Gastrocnemius medialis (tissue), 4 donors: ENCODE measurements at regions not wholly inside any gene's neighbourhood (a gene's known extent, or its start where the extent isn't known, plus 50 kb on each side); places are given as distances from the start of the nearest gene placed in this dataset.

Source experiments
- ATAC-seq, 2 donors: fragments of 150-250 bp; one replicate each; pipeline ENCODE4 v1.9.1; 2016
- DNase-seq, 2 donors: peaks; one replicate each; pipeline ENCODE4 v3.0.0-alpha.2; 2019
- H3K27ac ChIP-seq, 4 donors: fragments of 200-600 bp; sonication (generic); 1 replicate in 1 of 4; 2 replicates in 3 of 4; pipeline ENCODE4 v1.5.1; 2016 to 2018; ENCODE audit warnings: mild to moderate bottlenecking in 2 of 4, moderate library complexity in 1 of 4
- H3K27me3 ChIP-seq, 3 donors: fragments of 200-600 bp; sonication (generic) in 2 of 3; 1 replicate in 1 of 3; 2 replicates in 2 of 3; pipeline versions ENCODE4 v1.5.1 to v1.6.0; 2016 to 2019; ENCODE audit warnings: mild to moderate bottlenecking in 1 of 3, moderate library complexity in 1 of 3
- H3K36me3 ChIP-seq, 2 donors: fragments of 200-600 bp; sonication (generic) in 1 of 2; one replicate each; pipeline ENCODE4 v1.5.1; 2017 to 2018
- H3K4me1 ChIP-seq, 2 donors: fragments of 200-600 bp; sonication (generic) in 1 of 2; one replicate each; pipeline ENCODE4 v1.5.1; 2016 to 2017; ENCODE audit warnings: mild to moderate bottlenecking in 2 of 2
- H3K4me3 ChIP-seq, 4 donors: fragments of 200-600 bp; sonication (generic) in 3 of 4; 1 replicate in 1 of 4; 2 replicates in 3 of 4; pipeline ENCODE4 v1.5.1; 2016 to 2019; ENCODE audit warnings: mild to moderate bottlenecking in 2 of 4
- H3K9me3 ChIP-seq, 3 donors: fragments of 200-600 bp; sonication (generic) in 2 of 3; 1 replicate in 1 of 3; 2 replicates in 2 of 3; pipeline ENCODE4 v1.5.1; 2016 to 2019
- CTCF ChIP-seq, 5 experiments: fragments of 450-650 bp in 3 of 5; fragments of 200-600 bp in 2 of 5; sonication (generic) in 2 of 5; IDR thresholded peaks in 4 of 5; conservative IDR thresholded peaks in 1 of 5; 1 replicate in 4 of 5; 2 replicates in 1 of 5; pipeline ENCODE4 v1.5.1; 2016 to 2019; ENCODE audit warnings: antibody characterized with exemption in 5 of 5, mild to moderate bottlenecking in 3 of 5, moderate library complexity in 3 of 5
- POLR2A ChIP-seq, 2 donors: fragments of 450-650 bp; IDR thresholded peaks; one replicate each; pipeline ENCODE4 v1.6.1; 2017; ENCODE audit warnings: antibody characterized with exemption in 2 of 2, mild to moderate bottlenecking in 2 of 2, moderate library complexity in 2 of 2
- in situ Hi-C, 4 donors: fragments of 200-750 bp; cut with MboI; loops; one replicate each; pipeline versions ENCODE4 v1.15.0 to v1.8.0; 2017; ENCODE audit warnings: low sequenced_read_pairs in 4 of 4
- intact Hi-C: fragments of 100-400 bp; cut with DNase I; formaldehyde crosslinking; loops from one replicate; pipeline ENCODE4 v1.15.1; 2023; ENCODE audit warnings: low total_unique reads

GRCh38 chr12:118850244-118850825 is 131.0 kb upstream of the SRRM4 start:
- TF ChIP-seq POLR2A (IDR thresholded peaks at IDR 0.05), result no peak
- TF ChIP-seq CTCF (IDR thresholded peaks at IDR 0.05 in 4 of 5, conservative IDR thresholded peaks at IDR 0.05 in 1 of 5), result peak in 1 of 5 experiments; percentile 23
- H3K4me3 ChIP-seq, result no peak overlapping the region
- H3K27me3 ChIP-seq, result no peaks in the 10 kb centered on the region
- H3K9me3 ChIP-seq, result no peaks in the 10 kb centered on the region
- no peak overlapping the region for H3K27ac ChIP-seq
- ATAC-seq (no peak), DNase-seq (no peak)
- intact Hi-C loops, result no loop called here
- H3K4me1 ChIP-seq, result no peaks in the 10 kb centered on the region
- in situ Hi-C loops, result no loop called here
- H3K36me3 ChIP-seq, result no peaks in the 10 kb centered on the region

GRCh38 chr12:118851891-118852290 is 129.4 kb upstream of the SRRM4 start:
- ATAC-seq, result no peak

GRCh38 chr12:118853634-118854033 is 127.7 kb upstream of the SRRM4 start:
- ATAC-seq, result no peak
- in situ Hi-C loops, result no loop called here

More at GRCh38 chr12:118851891-118852290, 129.4 kb upstream of the SRRM4 start:
- Histone ChIP-seq H3K4me1 (no peaks in the 10 kb centered on the region), H3K36me3 (no peaks in the 10 kb centered on the region), H3K27me3 (no peaks in the 10 kb centered on the region), H3K4me3 (no peak overlapping the region), H3K27ac (no peak overlapping the region), H3K9me3 (no peaks in the 10 kb centered on the region)
- in situ Hi-C loops (no loop called here), intact Hi-C loops (no loop called here)
- no peak for TF ChIP-seq POLR2A (IDR thresholded peaks at IDR 0.05)
- no peak for TF ChIP-seq CTCF (IDR thresholded peaks at IDR 0.05 in 4 of 5, conservative IDR thresholded peaks at IDR 0.05 in 1 of 5)
- DNase-seq, result no peak

GRCh38 chr12:118855858-118856257 is 125.5 kb upstream of the SRRM4 start:
- intact Hi-C loops (no loop called here), in situ Hi-C loops (no loop called here)
- no peaks in the 10 kb centered on the region for H3K27me3 ChIP-seq
- H3K9me3 ChIP-seq, result no peaks in the 10 kb centered on the region
- H3K36me3 ChIP-seq, result no peaks in the 10 kb centered on the region
- ATAC-seq (no peak), DNase-seq (no peak)
- H3K27ac ChIP-seq, result no peak overlapping the region
- TF ChIP-seq POLR2A (IDR thresholded peaks at IDR 0.05), result no peak
- no peak for TF ChIP-seq CTCF (IDR thresholded peaks at IDR 0.05 in 4 of 5, conservative IDR thresholded peaks at IDR 0.05 in 1 of 5)
- no peak overlapping the region for H3K4me3 ChIP-seq
- H3K4me1 ChIP-seq, result no peaks in the 10 kb centered on the region

More at GRCh38 chr12:118853634-118854033, 127.7 kb upstream of the SRRM4 start:
- Histone ChIP-seq H3K4me3 (no peak overlapping the region), H3K4me1 (no peaks in the 10 kb centered on the region), H3K27ac (no peak overlapping the region), H3K36me3 (no peaks in the 10 kb centered on the region), H3K27me3 (no peaks in the 10 kb centered on the region), H3K9me3 (no peaks in the 10 kb centered on the region)
- DNase-seq, result no peak
- intact Hi-C loops, result no loop called here
- TF ChIP-seq CTCF (IDR thresholded peaks at IDR 0.05 in 4 of 5, conservative IDR thresholded peaks at IDR 0.05 in 1 of 5), result no peak
- TF ChIP-seq POLR2A (IDR thresholded peaks at IDR 0.05), result no peak

- Histone ChIP-seq H3K36me3 (no peaks in the 10 kb centered on the region), H3K9me3 (no peaks in the 10 kb centered on the region), H3K27me3 (peaks cover 0 to 2% (median 0%) of the 10 kb centered on the region in 3 donors), H3K4me1 (no peaks in the 10 kb centered on the region), H3K4me3 (no peak overlapping the region), H3K27ac (no peak overlapping the region)
- in situ Hi-C loops, result no loop called here
- intact Hi-C loops, result no loop called here
- DNase-seq, result no peak
- TF ChIP-seq POLR2A (IDR thresholded peaks at IDR 0.05) (no peak), CTCF (IDR thresholded peaks at IDR 0.05 in 4 of 5, conservative IDR thresholded peaks at IDR 0.05 in 1 of 5) (no peak)
- no peak for ATAC-seq
These were observed 115.0 kb upstream of the SRRM4 start for GRCh38 chr12:118866346-118866745.
